G401 (cell line): ENCODE measurements at regions not wholly inside any gene's neighbourhood (a gene's known extent, or its start where the extent isn't known, plus 50 kb on each side); places are given as distances from the start of the nearest gene placed in this dataset.
"Not testable (repeated sequence)": the region's sequence is repeated elsewhere in the genome, so short reads cannot be mapped to it uniquely, and the experiment has no call there.

Experiments used
- DNase-seq: peaks from one replicate; pipeline ENCODE4 v3.0.0-alpha.2; 2015; ENCODE audit warnings: low spot score
- in situ Hi-C: cut with HindIII; loops from 2 replicates; pipeline ENCODE4 v1.10.0; 2016; ENCODE audit warnings: low sequenced_read_pairs, mixed read lengths

- in situ Hi-C loops, result no loop called here
- DNase-seq, result peak; percentile 8
These were observed 51.2 kb upstream of the THRB start for GRCh38 chr3:24545887-24546286.

GRCh38 chr3:24548278-24548677 lies 53.6 kb upstream of the THRB start:
- in situ Hi-C loops, result no loop called here
- DNase-seq, result no peak

GRCh38 chr3:24550588-24550987 lies 55.9 kb upstream of the THRB start:
- no peak for DNase-seq

GRCh38 chr3:24551626-24552025 lies 57.0 kb upstream of the THRB start:
- in situ Hi-C loops, result no loop called here

More at GRCh38 chr3:24550588-24550987, 55.9 kb upstream of the THRB start:
- in situ Hi-C loops, result no loop called here

GRCh38 chr3:24562895-24563294 lies 68.2 kb upstream of the THRB start:
- in situ Hi-C loops, result no loop called here
- no peak for DNase-seq

More at GRCh38 chr3:24551626-24552025, 57.0 kb upstream of the THRB start:
- no peak for DNase-seq

GRCh38 chr3:24565053-24565452 lies 70.4 kb upstream of the THRB start:
- no peak for DNase-seq
- in situ Hi-C loops, result no loop called here

DNA sequence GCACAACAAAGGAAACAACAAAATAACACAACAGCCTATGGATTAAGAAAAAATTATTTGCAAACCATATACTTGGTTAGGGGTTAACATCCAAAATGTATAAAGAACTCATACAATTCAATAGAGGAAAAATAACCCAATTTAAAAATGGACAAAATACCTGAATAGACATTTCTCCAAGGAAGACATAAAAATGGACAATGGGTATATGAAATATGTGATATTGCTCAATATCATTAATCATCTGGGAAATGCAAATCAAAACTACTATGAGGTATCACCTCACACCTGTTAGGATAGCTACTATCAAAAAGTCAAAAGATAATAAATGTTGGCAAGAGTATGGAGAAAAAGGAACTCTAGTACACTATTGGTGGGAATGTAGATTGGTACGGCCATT lies 71.0 kb upstream of the THRB start:
- in situ Hi-C loops, result no loop called here
- DNase-seq, result no peak

GRCh38 chr3:24566927-24567326 lies 72.3 kb upstream of the THRB start:
- DNase-seq, result no peak

DNA sequence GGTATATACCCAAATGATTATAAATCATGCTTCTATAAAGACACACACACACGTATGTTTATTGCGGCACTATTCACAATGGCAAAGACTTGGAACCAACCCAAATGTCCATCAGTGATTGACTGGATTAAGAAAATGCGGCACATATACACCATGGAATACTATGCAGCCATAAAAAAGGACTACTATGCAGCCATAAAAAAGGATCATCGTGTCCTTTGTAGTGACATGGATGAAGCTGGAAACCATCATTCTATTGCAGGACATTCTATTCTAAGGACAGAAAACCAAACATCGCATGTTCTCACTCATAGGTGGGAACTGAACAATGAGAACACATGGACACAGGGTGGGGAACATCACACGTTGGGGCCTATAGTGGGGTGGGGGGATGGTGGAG lies 77.8 kb upstream of the THRB start:
- DNase-seq, in situ Hi-C loops: not testable (repeated sequence)

More at GRCh38 chr3:24566927-24567326, 72.3 kb upstream of the THRB start:
- in situ Hi-C loops, result no loop called here

GRCh38 chr3:24573576-24573975 lies 78.9 kb upstream of the THRB start:
- no peak for DNase-seq
- in situ Hi-C loops, result no loop called here

DNA sequence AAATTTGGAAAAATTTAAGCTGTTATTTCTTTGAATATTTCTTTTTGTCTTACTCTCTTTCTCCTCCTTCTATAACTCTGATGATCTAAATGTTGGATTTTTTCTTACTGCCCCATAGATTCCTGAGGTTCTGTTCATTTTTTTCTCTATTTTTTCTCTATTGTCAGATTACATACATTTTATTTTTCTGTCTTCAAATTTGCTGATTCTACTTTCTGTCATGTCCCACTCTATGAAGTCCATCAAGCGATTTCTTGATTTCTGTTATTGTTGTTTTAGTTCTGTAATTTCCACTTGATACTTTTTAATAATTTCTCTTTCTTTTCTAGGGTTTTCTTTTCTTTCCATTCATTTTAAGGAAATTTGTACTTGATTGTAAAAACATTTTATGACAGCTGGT lies 83.7 kb upstream of the THRB start:
- DNase-seq, result no peak
- in situ Hi-C loops, result no loop called here

DNA sequence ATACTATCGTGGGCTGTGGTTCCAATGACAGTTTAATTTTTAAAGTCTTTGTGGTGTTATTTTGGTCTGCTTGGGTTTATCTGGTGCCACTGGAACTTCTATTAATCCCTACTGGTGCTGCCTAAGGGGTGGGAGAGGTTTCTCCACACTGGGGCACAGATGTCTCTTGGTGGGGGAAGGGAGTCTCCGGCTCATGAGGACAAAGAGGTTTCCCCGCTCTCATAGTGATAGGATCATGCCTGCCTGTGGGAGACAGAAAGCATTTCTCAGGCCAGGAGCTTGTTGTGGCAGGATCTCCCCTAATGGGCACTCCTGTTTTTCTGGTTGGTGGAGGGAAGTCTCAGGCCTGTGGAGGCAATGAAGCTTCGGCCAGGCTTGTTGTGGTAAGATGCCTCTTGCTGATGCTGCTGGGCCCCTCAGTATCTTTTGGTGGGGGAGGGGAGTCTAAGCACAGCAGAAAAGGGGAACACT lies 84.3 kb upstream of the THRB start:
- no peak for DNase-seq
- in situ Hi-C loops, result no loop called here

DNA sequence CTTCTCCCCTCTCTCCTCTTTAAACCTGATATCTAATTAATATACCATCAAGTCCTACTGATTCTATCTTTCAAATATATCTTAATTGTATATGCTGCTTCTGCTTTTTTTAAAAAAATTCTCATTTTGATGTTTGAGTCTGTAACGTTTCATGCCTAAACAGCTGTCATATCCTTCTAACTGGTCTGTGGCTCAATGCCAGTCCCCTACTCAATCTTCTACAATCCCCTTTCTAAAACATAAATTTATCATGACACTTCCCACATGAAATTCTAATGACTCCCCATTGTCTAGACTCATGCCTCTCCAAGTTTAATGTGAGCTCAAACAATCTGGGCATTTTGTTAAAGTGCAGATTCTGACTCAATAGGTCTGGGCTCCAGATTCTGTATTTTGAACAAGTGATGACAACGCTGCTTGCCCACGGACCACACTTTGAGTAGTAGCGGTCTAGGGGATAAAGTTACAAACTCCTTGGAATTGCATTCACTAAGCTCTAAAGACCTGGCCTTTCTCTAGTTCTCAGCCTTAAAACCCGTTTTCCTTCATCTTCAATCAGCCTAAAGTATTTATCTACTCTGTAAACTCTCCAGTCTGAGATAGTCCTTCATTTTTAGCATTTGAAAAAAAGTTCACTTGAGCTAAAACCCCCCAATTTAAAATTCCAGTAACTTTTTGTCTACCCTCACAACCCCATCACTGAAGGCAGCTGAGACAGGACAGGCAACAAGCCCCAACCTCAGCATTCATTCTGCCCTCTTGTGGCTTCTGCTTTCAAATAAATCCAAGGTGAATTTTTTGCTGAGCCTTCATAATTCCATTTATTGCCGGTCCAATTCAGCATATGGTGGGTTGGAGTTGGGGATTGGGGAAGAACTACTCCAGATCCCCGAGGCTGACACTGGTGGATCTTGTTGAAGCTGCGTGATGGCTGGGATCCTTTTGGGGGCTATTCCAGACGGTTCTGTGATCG lies 88.1 kb upstream of the THRB start:
- DNase-seq, result no peak
- in situ Hi-C loops, result no loop called here

DNA sequence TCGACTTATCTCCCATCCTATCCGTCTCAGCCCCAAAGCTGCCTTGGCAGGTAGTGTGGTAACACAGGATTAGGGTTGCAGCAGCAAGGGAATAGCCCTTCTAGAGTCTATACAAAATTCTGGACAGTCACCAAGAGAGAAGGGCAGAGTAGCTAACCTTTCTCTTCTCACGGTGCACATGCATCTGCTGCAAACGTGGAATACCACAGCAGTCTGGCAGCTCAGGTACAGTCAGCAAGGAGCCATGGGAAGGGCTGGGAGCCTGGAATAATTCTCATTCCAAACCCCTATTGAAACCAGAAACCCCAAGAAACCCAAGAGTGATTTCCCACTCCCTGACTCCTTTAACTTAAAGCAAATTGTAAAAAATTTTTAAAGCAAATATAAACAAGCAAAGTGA lies 92.3 kb upstream of the THRB start:
- DNase-seq, result no peak

DNA sequence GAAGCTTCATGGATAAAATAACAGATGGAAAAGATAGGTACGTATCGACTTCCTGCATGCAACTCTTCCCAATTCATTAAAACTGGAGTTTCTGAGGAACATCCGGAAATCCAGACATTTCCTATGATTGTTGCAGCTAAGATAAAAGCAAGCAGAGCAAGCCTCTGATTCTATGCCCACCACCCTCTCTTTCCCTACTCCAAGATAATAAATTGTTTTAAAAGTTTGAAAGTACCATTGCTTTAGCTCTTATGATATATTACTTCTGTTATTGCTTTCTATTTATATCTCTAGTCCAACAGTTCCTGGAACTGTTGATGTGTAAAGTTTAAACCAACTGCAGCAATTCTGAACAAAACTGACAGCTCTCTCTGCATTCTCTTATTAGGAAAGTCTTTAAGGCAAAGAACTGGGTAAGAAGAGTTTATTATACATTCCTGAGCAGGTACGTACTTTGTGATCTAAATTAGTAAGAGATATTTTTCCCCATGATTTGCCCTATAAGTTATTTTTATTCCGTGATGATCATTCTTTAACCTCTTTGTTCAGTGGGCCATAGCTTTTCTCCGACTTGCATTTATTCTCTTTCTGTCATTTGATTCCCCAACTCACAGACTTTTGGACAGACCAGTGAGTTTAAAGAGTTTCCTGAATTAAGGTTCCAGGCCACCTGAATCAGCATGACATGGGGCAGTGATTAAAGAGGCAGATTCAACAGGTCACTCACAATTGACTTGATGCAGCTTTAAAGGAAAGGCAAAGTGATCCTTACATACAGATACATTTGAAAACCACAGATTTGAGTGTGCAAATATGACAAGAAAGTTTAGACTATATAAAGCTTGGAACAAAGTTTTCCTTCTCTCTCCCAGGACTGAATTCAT lies 94.2 kb upstream of the THRB start:
- no peak for DNase-seq
- in situ Hi-C loops, result no loop called here

More for the DNA sequence above, 92.3 kb upstream of the THRB start:
- in situ Hi-C loops, result no loop called here

DNA sequence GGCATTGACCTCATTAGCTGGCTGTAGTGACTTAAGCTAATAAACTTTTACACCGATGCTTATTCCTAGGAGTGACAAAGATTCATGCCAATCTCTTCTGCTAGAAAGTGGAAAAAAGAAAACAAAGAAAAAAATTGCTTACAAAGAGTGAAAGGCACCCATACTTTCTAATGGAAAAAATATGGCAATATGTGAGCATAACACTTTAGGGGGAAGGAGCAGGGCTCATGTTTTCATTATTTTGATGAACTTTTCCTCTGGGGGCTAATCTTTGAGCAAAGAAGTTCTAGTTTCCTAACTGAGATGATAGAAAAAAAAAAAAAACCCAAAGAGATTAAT lies 94.8 kb upstream of the THRB start:
- in situ Hi-C loops, result no loop called here
- no peak for DNase-seq

GRCh38 chr3:24589931-24590880 lies 95.6 kb upstream of the THRB start:
- in situ Hi-C loops, result no loop called here
- DNase-seq, result no peak

GRCh38 chr3:24591191-24591590 lies 96.5 kb upstream of the THRB start:
- in situ Hi-C loops, result no loop called here
- DNase-seq, result no peak
